ENCODE measurements at regions not wholly inside any gene's neighbourhood (a gene's known extent, or its start where the extent isn't known, plus 50 kb on each side); places are given as distances from the start of the nearest gene placed in this dataset.

DNA sequence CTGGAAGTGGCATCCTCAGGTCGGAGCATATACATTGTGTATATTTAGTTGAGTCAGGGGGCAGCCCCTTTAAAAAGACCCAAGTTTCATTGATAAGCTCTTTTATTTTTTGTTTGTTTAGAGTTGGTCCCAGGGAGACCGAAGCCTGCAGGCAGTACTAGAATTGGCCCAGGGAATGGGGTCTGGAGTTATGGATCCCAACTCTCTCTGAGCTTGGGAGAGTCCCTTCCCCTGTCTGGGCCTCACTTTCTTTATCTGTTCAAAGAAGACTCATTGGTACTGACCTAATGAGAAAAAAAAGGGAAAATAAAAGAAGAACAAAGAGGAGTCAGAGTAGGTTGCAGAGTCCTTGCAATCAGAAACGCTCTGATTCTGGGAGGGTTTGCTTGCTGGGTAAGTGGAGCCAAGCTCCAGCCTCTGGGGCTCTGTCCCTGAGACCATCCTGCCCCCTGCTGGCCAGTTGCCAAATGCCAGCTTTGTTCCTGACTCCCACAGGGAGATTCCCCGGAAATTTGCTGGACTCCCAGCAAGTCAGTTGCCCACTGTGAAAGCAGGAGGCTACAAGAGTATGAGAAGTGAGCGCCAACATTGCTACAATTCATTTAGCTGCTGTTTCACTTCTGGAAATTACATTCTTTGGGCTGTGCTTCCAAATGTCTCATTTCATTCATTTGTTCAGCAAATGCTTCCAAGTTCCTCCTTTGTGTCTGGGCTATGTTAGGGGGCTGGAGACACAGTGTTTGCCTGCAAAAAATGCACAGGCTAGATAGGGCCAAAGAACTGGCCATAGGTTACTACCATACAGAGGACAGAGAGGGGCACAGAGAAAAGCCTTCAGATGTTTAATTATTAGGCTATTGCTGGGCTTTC is 156.2 kb downstream of the MELK start:
- peak; percentile 84 for DNase-seq (ENCODE audit: low spot score)

DNA sequence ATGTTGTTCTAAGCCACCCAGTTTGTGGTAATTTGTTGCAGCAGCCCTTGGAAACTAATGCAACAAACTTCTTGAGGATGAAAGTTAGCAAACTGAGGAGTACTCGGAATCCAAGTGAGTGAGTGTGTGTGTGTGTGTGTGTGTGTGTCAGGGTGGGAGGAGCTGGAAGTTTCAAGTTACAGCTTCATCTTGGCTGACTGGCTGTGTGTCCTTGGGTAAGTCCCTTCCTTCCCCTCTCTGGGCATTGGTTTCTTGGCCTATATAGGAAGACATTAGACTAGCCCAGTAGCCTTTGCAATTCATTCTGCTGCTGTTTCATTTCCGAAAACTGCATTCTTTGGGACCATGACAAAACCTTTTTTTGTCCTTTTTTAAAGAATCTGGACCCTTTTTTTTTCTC is 157.2 kb downstream of the MELK start:
- DNase-seq (ENCODE audit: low spot score) = no peak

DNA sequence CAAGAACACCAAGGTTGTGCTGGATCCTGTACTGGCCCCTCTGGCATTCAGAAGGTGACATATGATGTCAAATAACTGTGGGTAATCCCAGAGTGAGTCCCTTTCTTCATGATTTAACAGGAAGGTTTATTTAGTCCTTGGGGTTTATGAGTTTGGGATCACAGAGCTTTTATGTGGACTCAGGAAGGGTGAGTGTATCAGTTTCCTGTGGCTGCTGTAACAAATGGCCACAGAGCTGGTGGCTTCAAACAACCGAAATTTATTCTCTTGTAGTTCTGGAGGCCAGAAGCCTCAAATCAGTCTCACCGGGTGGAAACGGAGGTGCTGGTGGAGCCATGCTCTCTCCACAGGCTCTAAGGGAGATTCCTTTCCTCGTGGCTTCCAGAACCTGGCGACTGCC is 157.7 kb downstream of the MELK start:
- DNase-seq (ENCODE audit: low spot score) = no peak

DNA sequence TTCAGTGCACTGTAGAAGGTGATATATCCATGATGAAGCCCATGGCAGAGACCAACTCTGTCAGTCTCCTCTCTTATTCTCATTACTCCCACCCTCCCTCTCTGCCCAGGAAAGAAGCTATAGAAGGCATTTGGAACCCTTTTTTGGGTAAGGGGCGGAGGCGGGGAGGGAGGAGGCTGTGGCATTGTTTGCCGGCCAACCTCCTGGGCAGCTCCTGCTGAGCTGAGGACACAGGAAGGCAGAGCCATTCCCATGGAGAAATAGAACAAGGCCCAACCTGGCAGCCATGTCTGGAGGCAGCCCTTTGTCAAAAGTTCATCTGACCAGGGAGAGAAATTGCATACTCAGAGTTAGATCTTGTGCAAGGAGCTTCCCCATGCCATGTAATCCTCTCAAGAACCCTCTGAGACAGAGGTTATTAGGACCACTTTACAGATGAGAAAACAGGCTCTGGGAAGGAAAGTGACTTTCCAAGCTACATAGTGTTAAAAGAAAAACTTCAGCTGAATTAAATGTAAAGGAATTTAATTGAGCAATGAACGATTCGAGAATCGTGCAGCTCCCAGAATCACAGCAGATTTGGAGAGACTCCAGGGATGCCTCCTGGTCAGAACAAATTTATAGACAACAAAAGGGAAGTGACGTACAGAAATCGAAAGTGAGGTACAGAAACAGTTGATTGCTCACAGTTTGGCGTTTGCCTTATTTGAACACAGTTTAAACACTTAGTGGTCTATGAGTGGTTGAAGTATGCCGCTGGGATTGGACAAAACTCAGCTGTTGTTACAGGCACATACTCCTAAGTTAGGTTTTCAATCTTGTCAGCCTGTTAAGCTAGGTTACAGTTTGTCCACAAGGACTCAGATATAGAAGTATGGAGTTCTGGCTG is 158.6 kb downstream of the MELK start:
- no peak for DNase-seq (ENCODE audit: low spot score)

DNA sequence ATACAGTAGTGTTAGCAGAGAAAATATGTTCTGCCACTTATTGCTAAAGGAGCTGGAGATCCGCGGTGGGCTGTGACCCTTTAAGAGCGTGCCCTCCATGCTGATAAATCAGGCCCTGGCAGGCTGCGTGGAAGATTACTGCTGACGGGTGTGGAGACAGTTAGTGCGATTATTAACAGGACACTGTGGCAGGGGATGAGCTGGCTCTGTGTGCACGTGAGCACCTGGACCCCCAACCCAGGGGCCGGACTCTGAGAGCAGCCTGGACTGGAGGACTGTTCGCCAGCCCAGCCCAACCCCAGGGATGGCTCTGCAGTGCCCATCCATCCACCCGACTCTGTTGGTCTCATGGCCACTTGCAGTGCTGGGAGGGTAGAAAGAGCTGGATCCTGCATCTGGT is 162.0 kb downstream of the MELK start:
- no peak for DNase-seq (ENCODE audit: low spot score)

DNA sequence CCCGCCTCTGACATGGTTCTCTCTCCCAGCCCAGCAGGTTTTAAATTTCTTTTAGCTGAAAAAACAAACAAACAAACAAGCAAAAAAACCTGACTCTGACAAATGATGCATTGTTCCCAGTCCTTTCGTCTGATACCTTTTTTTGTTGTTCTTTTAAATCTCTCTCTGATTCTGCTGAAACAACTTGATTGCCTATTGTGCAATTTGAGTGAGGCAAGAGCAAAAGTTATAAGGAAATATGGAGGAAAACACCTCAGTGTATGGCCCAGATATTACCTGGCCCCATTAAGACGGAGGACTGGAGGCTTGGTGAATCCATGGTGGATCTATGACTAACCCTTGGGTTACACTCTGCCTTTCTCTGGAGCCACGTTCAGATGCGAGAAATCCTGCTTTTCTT is 164.0 kb downstream of the MELK start:
- no peak for DNase-seq (ENCODE audit: low spot score)

DNA sequence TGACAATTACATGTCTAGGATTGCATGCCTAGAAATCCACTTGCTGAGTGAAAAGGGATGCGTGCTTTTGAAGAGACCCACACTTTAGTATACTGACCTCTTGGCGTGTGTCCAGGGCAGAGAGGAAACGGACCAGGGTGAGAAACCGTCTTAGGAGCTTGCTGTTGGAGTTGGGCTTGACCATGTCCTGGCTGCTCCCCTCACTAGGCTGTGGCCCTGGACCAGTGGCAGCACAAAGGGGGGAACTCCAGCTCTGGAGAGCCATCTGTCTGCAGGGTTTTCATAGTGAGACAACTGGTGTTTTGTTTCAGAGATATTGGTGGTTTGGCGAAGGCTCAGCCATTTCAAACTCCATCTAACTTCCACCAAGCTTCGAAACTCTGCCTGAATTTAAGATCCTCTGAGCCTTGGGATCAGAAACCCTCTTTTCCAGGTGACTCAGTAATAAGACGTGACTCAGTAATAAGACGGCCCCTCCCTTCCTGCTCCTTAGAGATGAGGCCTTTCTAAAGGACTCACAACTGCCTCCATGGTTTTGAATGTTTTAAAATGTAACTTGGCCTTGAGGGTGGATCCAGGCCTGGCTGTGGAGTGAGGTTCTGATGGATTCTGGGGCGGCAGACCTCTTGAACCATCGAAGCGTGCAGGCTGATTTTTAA is 165.8 kb downstream of the MELK start:
- DNase-seq (ENCODE audit: low spot score) = no peak

DNA sequence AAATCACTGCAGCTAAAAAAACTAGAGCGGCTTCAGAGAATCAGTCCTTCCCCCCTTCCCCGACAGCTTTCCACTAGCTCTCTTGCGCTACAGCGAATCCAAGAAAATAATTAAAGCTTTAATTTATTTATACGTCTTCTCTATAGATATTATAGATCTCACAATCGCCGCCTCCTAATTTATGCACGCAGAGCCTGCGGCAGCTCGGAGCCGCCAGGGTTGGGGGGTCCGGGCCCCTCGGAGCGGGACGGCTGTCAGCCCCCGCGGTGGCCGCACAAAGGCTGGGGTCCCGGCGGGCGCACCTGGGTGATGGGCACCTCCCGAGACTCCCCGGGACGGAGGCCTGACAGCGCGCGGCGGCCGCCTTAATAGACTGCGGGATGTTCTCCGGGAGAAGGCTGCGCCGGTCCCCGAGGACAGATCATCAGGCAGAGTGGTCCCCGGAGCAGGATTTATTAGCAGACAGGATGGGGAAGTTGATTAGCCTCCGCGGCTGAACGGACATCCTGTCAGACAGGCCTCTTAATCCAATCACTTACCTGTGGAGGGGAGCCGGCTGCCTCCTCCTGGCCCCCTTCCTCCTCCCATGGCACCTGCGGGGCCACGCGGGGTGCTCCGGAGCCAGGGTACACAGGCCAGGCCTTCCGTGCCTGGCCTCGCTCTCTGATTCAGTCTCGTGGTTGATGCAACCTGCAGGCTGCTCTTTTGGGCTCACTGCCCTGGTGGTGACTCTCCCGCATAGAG is 166.8 kb downstream of the MELK start:
- peak; percentile 39 for DNase-seq (ENCODE audit: low spot score)

DNA sequence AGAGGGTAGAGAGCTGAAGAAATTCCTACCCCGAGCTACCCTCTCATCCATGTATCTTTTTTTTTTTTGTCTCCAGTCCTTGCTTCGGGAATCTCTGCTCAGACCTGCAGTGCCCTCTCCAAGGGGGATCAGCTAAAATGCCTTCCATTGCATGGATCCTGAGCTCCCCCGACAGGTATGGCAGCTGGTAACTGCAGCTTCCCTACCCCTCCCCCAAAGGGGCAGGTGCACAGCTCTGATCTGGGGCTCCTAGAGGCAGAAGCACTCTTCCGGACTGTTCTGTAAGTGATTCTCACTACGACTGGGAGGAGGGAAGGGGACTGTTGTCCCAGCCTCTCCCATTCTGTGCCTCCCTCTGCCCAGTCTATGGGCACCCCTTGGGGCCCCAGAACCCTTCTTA is 169.6 kb downstream of the MELK start:
- DNase-seq (ENCODE audit: low spot score) = no peak

DNA sequence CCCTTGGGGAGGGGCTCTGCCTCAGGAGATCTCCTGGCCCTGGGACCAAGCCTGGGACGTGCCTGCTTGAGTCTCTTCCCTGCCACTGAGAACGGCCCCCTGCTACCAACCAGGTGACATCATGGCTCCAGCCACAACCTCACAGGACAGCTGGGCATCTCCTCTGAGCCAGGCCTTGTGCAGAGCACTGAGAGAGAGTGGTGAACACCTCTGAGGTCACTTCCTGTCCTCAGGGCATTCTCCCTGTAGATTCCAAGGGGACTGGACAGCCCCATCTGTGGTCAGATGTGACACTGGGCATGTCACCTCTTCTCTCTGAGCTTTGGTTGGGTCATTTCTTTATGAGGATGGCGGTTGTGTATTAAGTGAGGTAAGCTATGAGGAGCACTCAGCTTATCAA is 172.0 kb downstream of the MELK start:
- no peak for DNase-seq (ENCODE audit: low spot score)

DNA sequence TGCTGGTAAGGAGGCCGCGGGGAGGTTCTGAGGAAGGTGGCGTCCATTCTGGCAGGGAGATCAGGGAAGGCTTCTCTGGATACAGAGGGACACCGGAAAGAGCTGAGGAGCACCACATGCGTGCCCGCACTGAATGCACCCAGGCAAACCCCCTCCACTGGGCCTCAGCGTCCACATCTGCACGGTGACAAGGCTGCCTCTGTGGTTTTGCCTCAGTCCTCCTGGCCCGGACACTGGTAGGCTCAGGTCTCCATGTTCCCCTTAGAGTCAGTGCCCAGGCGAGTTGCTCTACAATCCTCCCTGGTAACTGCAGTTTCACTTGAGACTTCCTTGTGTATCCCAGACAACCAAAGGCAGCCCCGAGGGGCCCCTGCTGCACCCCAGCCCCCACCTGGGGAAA is 173.3 kb downstream of the MELK start:
- DNase-seq (ENCODE audit: low spot score) = no peak

DNA sequence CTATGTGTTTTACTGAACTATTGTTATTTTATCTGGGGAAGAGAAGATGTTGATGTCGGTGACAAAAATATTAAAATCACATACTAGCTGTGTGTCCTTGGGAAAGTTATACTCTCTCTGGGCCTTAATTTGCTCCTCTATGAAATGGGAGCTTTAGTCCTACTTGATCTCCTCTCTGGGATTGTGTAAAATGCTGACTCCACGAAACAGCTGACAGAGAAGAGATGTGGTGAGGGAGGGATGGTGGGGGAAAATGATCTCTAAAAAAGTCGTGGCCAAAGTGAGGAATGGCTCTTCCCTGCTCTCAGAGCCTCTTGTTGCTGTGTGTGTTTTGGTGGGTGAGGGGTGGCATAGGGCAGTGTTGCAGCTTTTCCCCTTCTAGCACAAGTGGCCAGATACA is 173.7 kb downstream of the MELK start:
- no peak for DNase-seq (ENCODE audit: low spot score)

DNA sequence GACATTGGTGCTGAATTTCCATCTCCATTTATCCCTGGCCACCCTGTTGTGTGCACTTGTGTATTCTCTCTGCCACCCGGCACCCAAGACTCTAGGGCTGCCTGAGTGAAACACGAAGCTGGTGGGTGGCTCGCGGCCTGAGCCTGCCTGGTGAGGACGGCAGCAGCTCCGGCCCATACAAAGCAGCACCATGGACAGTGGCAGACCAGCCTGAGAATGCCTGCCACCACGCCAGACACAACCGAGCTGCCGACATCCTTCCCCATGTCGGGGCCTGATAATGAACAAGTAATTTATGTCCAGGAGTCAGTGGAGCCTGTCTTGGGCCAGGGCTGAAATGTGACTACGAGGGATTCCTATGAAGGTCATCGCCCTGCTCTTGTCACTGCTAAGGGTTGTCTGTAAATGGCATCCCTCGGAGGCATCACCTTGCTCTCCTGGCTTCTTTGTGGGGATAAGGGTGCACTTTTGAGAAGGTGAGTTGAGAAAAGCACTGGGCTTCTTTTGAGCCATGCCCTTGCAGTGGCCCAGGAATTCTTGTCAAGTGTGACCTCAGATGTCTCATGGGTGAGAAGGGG is 175.7 kb downstream of the MELK start:
- DNase-seq (ENCODE audit: low spot score) = no peak

DNA sequence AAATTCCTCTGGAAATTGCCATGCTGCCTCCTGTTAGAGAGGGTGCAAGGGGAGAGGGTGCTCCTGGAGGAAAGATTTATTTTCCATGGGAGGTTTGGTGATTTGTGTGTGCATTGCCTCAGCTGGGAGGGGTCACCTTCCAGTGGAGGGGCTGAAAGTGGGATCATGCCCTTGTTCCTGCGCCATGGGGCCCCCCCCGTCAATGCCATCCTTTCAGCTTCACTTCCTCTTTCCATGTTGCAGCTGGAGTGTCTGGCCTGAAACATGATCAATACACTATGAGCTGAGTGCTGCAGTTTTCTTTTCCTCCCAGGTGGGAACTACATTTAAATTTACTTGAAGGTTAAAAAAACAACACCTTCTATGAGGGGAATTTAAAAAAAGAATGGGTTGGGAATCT is 176.8 kb downstream of the MELK start:
- no peak for DNase-seq (ENCODE audit: low spot score)

DNA sequence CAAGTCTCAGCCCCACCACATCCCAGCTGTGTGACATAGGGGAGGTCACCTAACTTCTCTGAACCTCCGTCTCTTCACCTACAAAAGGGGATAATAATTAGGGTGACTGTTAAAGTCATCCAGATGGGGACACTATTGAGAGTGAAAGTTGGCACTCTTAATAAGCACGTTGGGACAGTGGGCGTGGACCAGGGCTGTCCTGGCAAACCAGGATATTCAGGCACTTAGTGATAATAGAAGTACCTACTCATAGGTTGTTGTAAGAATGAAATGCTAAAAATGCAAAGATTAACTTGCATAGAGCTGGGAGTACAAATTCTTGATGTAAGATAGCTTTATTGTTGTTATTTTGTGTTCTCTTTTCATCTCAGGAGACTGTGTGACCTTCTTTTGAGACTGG is 177.9 kb downstream of the MELK start:
- DNase-seq (ENCODE audit: low spot score) = no peak

DNA sequence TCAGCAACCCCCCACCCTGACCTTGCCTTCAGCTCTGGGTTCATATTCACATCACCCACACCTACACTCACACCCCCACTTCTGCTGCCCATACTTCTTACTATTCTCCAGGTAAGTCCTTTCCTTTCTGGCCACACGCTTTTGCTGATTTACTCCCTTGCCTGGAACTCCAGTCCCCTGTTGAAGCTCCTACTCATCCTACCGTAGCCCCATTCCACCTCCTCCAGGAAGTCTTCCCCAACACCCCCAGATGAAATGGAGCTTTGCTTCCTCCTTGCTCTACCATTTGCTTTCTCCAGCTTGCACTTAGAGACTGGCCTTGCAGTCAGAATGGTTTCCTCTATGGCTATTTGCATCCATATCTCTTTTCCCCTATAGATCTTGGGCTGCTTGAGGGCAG is 182.3 kb downstream of the MELK start:
- no peak for DNase-seq (ENCODE audit: low spot score)

DNA sequence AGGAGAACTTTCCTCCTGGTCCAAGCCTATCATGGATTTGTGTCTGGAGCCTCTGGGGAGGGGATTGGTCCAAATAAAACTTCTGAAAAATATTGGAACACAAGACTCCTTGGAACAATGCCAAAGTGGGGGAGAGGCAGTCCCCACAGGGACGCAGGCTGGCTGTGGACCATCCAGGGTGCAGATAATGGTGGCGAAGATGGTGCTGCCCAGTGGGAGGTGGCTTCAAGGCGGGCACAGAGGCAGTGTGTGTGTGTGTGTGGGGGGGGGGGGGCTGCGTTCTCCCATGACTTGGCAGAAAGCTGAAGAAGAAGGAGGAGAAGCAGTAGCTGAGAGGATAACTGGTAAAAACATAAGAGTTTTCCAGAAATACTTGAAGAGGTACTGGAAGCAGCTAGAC is 186.4 kb downstream of the MELK start:
- DNase-seq (ENCODE audit: low spot score) = no peak

DNA sequence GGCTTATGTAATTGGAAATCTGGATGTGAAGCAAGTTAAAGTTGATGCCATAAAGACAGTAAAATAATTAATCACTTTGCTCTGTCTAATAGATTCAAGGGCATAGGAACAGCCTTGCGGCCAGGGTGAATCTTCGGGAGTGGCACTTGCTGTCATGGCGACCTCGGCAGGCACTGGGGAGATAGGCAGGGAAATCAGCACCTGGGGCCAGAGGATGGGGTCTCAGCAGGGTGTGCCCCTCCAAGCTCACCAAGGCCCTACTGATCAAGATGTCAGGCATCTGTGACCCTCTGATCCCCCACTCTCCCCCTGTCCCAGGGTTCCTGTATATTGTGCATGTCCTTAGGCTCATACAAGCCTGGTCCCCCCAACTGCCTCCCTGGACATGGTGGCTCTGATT is 187.3 kb downstream of the MELK start:
- DNase-seq (ENCODE audit: low spot score) = no peak

DNA sequence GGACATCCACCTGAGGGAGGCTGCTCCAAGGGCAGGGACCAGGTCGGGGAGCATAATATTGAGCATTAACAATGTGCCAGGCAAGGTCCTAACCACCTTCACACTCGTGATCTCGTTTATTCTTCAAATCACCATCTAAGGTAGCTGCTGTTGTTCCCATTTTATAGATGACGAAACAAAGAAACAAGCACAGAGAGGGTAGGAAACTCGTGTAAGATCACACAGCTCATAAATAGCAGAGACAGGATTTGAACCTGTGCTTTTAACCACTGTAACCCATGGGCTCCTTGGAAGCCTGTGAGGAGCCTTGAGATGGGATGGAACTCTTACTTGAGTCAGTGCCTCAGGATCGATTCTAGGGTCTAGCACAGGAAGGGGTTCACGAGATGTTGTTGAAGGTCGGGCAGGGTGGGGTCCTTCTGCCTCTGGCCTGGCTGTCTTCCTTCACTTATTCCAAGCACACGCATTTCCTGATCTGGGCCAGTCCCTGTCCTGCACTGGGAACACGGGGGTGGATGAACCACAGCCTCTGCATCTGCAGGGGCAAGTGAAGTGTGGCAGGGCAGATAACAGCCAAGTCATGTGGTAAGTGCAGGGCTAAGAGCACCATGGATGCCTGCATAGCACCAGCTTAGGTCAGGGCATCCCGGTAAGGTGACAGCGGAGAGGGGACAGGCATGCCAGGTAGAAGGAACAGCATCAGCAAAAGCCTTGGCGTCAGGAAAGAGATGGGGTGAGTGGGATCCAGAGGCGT is 188.1 kb downstream of the MELK start:
- no peak for DNase-seq (ENCODE audit: low spot score)

DNA sequence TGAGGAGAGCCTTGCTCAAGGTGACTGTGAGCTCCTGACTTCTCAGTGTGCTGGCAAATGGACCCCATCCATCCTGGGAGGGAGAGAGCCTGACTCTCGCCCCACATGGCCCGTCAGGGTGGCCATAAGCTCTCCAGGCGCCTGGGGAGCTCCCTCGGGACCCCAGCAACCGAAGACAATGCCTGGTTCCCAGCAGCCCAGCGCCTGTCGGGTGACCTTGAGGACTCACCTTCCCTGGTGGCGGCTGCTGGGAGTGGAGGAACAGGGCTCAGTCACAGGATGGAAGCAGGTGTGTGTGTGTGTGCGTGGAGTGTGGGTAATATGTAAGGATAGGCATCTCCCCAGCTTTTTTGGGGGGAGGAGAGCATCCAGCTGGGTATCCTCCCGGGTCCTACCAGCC is 190.3 kb downstream of the MELK start:
- DNase-seq (ENCODE audit: low spot score) = peak; percentile 52

DNA sequence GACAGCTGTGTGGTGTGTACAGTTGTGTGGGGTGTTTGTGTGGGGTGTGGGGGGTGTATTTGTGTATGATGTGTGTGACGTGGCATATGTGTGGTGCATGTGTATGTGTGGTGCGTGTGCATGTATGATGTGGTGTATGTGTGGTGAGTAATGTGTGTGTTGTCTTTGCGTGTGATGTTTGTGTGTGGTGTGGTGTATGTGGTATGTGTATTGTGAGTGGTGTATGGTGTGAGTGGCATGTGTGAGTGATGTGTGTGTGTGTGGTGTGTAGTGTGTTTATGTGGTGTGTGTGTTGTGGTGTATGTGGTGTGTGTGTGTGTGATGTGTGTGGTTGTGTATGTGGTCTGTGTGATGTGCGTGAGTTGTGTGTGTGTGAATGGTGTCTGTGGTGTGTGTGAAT is 191.1 kb downstream of the MELK start:
- no peak for DNase-seq (ENCODE audit: low spot score)
